Adipose tissue (tissue), 3 donors: ENCODE measurements at regions not wholly inside any gene's neighbourhood (a gene's known extent, or its start where the extent isn't known, plus 50 kb on each side); places are given as distances from the start of the nearest gene placed in this dataset.

ENCODE experiments used
- H3K27ac ChIP-seq: one replicate; pipeline ENCODE4 v1.5.1; 2013; ENCODE audit warnings: low read depth, low read length
- WGBS, 3 donors: extraction: QIAGEN DNeasy Blood & Tissue Kit; methylation state at CpG; one replicate each; pipeline ENCODE4 v1.1.7; 2013; 5-methylcytosine and 5-hydroxymethylcytosine counted together
- donor health status: healthy with polysubstance abuse.
- donor health status: Bipolar disorder and iron deficiency.
- donor health status: healthy.

GRCh38 chr3:72440491-72440890 is 407.8 kb downstream of the SHQ1 start:
- no peak overlapping the region for H3K27ac ChIP-seq
- 68 to 81% (median 74%) methylated on average over 4 of the region's 4 CpGs for WGBS, 3 donors

- WGBS, 3 donors = 62 to 66% (median 62%) methylated on average over 5 of the region's 5 CpGs
- no peak overlapping the region for H3K27ac ChIP-seq
Observed at GRCh38 chr3:72439321-72440183, 408.7 kb downstream of the SHQ1 start.

GRCh38 chr3:72437661-72438406 is 410.4 kb downstream of the SHQ1 start:
- 69 to 85% (median 79%) methylated on average over 5 of the region's 5 CpGs for WGBS, 3 donors

GRCh38 chr3:72436863-72437592 is 411.2 kb downstream of the SHQ1 start:
- WGBS, 3 donors = 49 to 74% (median 74%) methylated on average over 7 of the region's 7 CpGs
- H3K27ac ChIP-seq = no peak overlapping the region

More at GRCh38 chr3:72437661-72438406, 410.4 kb downstream of the SHQ1 start:
- H3K27ac ChIP-seq = no peak overlapping the region

DNA sequence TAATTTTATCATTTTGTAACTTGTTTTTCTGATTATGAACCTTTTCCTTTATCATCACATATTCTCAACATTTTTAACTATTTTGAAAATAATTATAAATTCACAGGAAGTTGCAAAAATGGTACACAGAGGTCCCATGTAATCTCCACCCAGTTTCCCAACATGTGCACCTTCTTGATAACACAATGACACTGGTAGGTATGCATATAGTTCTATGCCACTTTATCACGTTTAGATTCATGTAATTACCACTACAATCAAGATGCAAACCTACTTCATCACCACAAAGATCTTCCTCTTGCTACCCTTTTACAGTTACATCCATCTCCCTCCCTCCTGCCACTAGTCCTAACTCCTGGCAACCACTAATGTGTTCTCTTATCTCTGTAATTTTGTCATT is 413.9 kb downstream of the SHQ1 start:
- WGBS, 3 donors = 42 to 56% (median 48%) methylated on average over 1 of the region's 1 CpG
- no peak overlapping the region for H3K27ac ChIP-seq

- H3K27ac ChIP-seq = no peak overlapping the region
- 81 to 89% (median 84%) methylated on average over 7 of the region's 7 CpGs for WGBS, 3 donors
Observed at GRCh38 chr3:72432246-72432645, 416.0 kb downstream of the SHQ1 start.

- no peak overlapping the region for H3K27ac ChIP-seq
- WGBS, 3 donors = 67 to 68% (median 68%) methylated on average over 4 of the region's 4 CpGs
Observed at GRCh38 chr3:72429589-72430353, 418.5 kb downstream of the SHQ1 start.

- 71 to 78% (median 78%) methylated on average over 4 of the region's 4 CpGs for WGBS, 3 donors
- H3K27ac ChIP-seq = no peak overlapping the region
Observed at GRCh38 chr3:72428803-72429202, 419.4 kb downstream of the SHQ1 start.

GRCh38 chr3:72427624-72428023 is 420.6 kb downstream of the SHQ1 start:
- WGBS, 3 donors = 65 to 80% (median 72%) methylated on average over 6 of the region's 6 CpGs

DNA sequence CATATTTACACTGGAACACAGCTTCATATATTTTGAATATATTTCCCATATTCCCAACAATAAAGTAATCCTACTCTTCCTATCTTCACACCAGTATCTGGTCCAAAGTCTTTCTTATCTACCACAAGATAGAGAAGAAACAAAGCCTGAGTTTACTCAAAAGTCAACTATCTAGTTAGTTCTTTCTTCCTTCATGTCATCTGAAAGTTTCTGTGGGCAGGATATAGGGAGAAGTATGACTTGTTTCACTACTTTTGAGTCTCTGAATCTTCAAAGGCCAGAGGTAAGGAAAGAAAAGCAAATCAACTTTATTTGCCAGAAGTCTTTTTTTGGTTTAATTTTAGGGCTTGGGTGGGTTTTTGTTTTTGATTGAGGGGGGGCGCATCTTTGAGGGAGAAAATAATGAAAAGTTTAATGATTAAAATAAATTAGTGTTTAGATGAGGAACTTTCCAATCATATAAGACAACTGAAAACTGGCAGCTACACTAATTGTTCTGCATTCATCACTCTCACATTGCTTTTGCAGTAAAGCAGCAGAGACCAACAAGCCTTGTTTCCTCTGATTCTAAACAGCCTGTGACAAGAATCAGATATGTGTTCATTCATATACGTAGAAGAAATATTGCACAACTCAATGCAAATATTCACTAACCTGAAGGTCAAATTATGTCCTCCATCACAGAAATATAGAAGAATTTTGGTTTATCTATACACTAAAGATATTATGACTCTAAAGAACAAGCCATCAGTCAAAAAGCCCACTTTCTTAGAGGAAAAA is 421.4 kb downstream of the SHQ1 start:
- H3K27ac ChIP-seq = no peak overlapping the region
- 74 to 86% (median 83%) methylated on average over 2 of the region's 2 CpGs for WGBS, 3 donors

More at GRCh38 chr3:72427624-72428023, 420.6 kb downstream of the SHQ1 start:
- H3K27ac ChIP-seq = no peak overlapping the region

DNA sequence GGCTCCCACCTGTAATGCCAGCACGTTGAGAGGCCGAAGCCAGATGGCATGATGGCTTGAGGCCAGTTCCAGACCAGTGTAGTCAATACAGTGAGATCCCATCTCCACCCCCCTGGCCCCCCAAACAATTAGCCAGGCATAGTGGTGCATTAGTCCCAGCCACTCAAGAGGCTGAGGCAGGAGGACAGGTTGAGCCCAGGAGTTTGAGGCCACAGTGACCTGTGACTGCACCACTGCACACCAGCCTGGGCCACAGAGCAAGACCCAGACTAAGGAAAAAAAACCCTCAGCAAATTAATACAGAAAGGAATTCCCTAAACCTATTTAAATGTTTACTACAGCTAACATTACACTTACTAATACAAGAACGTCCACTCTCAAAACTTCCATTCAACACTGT is 424.6 kb downstream of the SHQ1 start:
- no peak overlapping the region for H3K27ac ChIP-seq
- WGBS, 3 donors = 80 to 95% (median 95%) methylated on average over 3 of the region's 3 CpGs

- WGBS, 3 donors = 99% methylated on average over 2 of the region's 2 CpGs
- no peak overlapping the region for H3K27ac ChIP-seq
Observed at GRCh38 chr3:72421786-72422185, 426.5 kb downstream of the SHQ1 start.

DNA sequence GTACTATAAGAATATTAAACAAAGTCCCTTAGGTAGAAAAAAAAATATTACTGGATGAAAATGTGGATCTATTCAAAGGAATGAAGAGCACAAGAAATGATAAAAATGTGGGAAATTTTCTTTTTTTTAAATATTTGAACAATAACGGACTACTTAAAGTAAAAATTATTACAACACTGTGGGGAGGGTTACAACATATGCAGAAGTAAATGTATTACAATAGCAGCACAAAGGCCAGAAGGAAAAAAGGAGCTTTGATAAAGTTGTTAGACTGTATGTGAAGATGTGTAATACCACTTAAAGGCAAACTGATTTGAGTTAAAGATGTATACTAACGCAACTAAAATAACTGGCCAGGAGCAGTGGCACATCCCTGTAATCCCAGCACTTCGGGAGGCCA is 427.1 kb downstream of the SHQ1 start:
- WGBS, 3 donors = 69 to 96% (median 80%) methylated on average over 3 of the region's 3 CpGs
- no peak overlapping the region for H3K27ac ChIP-seq

DNA sequence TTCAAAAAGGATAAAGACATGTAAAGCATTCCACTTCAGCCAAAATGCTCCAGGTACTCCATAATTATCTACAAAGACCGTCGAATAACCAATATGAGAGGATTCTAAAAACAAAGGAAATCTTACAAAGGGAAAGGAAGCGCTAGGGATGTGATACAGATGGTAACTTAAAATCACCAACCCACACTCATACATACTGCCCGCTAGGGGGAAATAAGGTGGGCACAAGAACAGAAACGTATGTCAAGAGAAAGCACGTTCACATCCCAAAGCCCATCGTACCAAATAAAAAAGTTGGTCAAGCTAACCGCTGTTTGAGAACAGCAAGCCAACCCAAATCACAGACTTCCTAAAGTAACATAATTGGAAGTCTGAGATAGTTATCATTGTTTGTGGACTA is 429.4 kb downstream of the SHQ1 start:
- no peak overlapping the region for H3K27ac ChIP-seq
- 83 to 90% (median 84%) methylated on average over 8 of the region's 8 CpGs for WGBS, 3 donors

DNA sequence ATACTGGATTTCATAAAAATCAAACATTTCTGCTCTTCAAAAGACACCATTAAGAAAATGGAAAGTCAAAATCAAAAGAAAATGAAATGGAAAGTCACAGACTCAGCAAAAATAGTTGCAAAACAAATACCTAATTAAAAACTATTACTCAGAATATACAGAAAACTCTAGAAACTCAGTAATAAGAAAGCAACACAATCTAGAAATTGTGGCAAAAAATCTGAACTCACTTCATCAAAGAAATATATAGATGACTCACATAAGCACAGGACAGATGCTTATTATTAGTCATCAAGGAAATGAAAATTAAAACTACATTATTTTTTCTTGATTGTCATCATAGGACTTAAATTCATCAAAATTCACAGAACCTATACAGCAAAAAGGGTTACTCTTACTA is 430.0 kb downstream of the SHQ1 start:
- H3K27ac ChIP-seq = no peak overlapping the region

DNA sequence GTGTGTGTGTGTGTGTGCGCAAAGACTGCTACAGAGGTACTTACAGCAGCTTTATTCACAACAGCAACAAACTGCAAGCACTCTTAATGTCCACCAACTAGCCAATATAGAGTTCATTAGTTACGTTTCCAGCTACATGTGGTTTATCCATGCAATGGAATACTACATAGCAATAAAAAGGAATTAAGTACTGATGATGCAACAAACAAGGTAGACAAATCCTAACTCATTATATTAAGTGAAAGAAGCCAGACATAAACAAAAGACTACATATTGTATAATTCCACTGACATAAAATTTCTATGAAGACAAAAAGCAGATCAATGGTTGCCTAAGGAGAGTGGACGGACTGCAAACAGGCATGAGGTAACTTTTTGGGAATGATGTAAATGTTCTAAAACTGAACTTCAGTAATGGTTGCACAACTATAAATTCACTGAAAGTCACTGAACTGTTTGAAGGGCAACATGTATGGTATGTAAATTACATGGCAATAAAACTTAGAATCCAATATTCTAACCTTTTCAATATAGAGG is 433.7 kb downstream of the SHQ1 start:
- WGBS, 3 donors = 52 to 63% (median 53%) methylated on average over 3 of the region's 3 CpGs
- no peak overlapping the region for H3K27ac ChIP-seq

- no peak overlapping the region for H3K27ac ChIP-seq
- 71 to 79% (median 75%) methylated on average over 4 of the region's 4 CpGs for WGBS, 3 donors
Observed at GRCh38 chr3:72413228-72413627, 435.0 kb downstream of the SHQ1 start.
